IMR-90 (cell line): ENCODE measurements at regions not wholly inside any gene's neighbourhood (a gene's known extent, or its start where the extent isn't known, plus 50 kb on each side); places are given as distances from the start of the nearest gene placed in this dataset.

Source experiments
- ATAC-seq: fragments of 200-7000 bp; cut with Tn5 transposase; 2 replicates; pipeline ENCODE4 v1.9.1; 2020; ENCODE audit warnings: low read depth, mild to moderate bottlenecking, moderate library complexity
- BruUV-seq: library from RNA; stranded (reverse); fragments of 400-500 nt; replicated peaks from 2 replicates; lab custom pipeline; 2021; lab: Mats Ljungman, UMichigan
- CTCF ChIA-PET: fragments of 300-600 bp; formaldehyde crosslinking; extraction: SDS; loops from one replicate; lab custom pipeline; 2021; ENCODE audit warnings: antibody characterized with exemption; lab: Yijun Ruan, JAX
- POLR2A ChIA-PET: fragments of 300-600 bp; sonication (Branson Sonifier 250); formaldehyde crosslinking; loops from one replicate; lab custom pipeline; 2022; ENCODE audit warnings: antibody characterized with exemption; ENCODE audit not compliant: unreplicated experiment; lab: Charles Lee
- DNase-seq: peaks from one replicate; pipeline ENCODE4 v3.0.0; 2013
- H2AFZ ChIP-seq: replicated peaks from 2 replicates; pipeline ENCODE3; 2013; ENCODE audit warnings: low read length, mild to moderate bottlenecking; ENCODE audit not compliant: poor library complexity
- H2AK5ac ChIP-seq: 2 replicates; pipeline ENCODE4 v1.6.1; 2013; ENCODE audit warnings: low read depth, low read length, inconsistent platforms
- H2AK9ac ChIP-seq: replicated peaks from 2 replicates; pipeline ENCODE3; 2013; ENCODE audit warnings: mild to moderate bottlenecking, low read depth, low read length, moderate library complexity; ENCODE audit not compliant: poor library complexity
- H2BK120ac ChIP-seq: 2 replicates; pipeline ENCODE4 v1.6.1; 2013; ENCODE audit warnings: low read depth, low read length, inconsistent platforms
- H2BK15ac ChIP-seq: 3 replicates; pipeline ENCODE4 v1.6.1; 2013; ENCODE audit warnings: low read depth, low read length, inconsistent platforms
- H2BK20ac ChIP-seq: 2 replicates; pipeline ENCODE4 v1.6.1; 2013; ENCODE audit warnings: low read depth, mild to moderate bottlenecking, inconsistent platforms, low read length, moderate library complexity
- H2BK5ac ChIP-seq: 2 replicates; pipeline ENCODE4 v1.6.1; 2013; ENCODE audit warnings: mild to moderate bottlenecking, low read depth, low read length, inconsistent platforms; ENCODE audit not compliant: poor library complexity, severe bottlenecking
- H3K14ac ChIP-seq: replicated peaks from 2 replicates; pipeline ENCODE4 v1.6.1; 2013; ENCODE audit warnings: low read depth, low read length, inconsistent platforms
- H3K18ac ChIP-seq: 2 replicates; pipeline ENCODE4 v1.6.1; 2013; ENCODE audit warnings: low read depth, low read length, control low read depth
- H3K23ac ChIP-seq: 2 replicates; pipeline ENCODE4 v1.6.1; 2013; ENCODE audit warnings: low read depth, low read length, inconsistent platforms
- H3K27ac ChIP-seq: 2 replicates; pipeline ENCODE4 v1.5.1; 2013; ENCODE audit warnings: mild to moderate bottlenecking, control low read depth, low read length; ENCODE audit not compliant: insufficient read depth
- H3K27me3 ChIP-seq: 2 replicates; pipeline ENCODE4 v1.6.1; 2013; ENCODE audit warnings: low read length; ENCODE audit not compliant: control insufficient read depth, insufficient read depth
- H3K36me3 ChIP-seq: 2 replicates; pipeline ENCODE4 v1.6.1; 2013; ENCODE audit warnings: low read length, mixed read lengths; ENCODE audit not compliant: control insufficient read depth, insufficient read depth
- H3K4ac ChIP-seq: 2 replicates; pipeline ENCODE4 v1.6.1; 2013; ENCODE audit warnings: low read depth, low read length, inconsistent platforms
- H3K4me1 ChIP-seq: 2 replicates; pipeline ENCODE4 v1.6.1; 2013; ENCODE audit warnings: low read length, mixed read lengths; ENCODE audit not compliant: control insufficient read depth, insufficient read depth
- H3K4me2 ChIP-seq: 2 replicates; pipeline ENCODE4 v1.6.1; 2013; ENCODE audit warnings: low read depth, mild to moderate bottlenecking, control low read depth, low read length, moderate library complexity
- H3K4me3 ChIP-seq: 2 replicates; pipeline ENCODE4 v1.5.1; 2013; ENCODE audit warnings: low read depth, mild to moderate bottlenecking, control low read depth, low read length, moderate library complexity; ENCODE audit not compliant: insufficient read depth
- H3K56ac ChIP-seq: 2 replicates; pipeline ENCODE4 v1.6.1; 2013; ENCODE audit warnings: low read length, inconsistent platforms; ENCODE audit not compliant: insufficient read depth; ENCODE audit errors: extremely low read depth
- H3K79me1 ChIP-seq, 2 experiments: 2 replicates each; pipeline ENCODE4 v1.6.1; 2013; ENCODE audit warnings: low read length in 2 of 2, inconsistent platforms in 1 of 2, low read depth in 1 of 2
- H3K9ac ChIP-seq: 2 replicates; pipeline ENCODE4 v1.6.1; 2013; ENCODE audit warnings: low read depth, low read length, control low read depth
- H3K9me1 ChIP-seq: 2 replicates; pipeline ENCODE4 v1.6.1; 2013; ENCODE audit warnings: low read length, inconsistent platforms; ENCODE audit not compliant: insufficient read depth
- H3K9me3 ChIP-seq: 2 replicates; pipeline ENCODE4 v1.6.1; 2013; ENCODE audit warnings: low read length; ENCODE audit not compliant: control insufficient read depth, insufficient read depth
- H4K20me1 ChIP-seq: 2 replicates; pipeline ENCODE4 v1.6.1; 2013; ENCODE audit warnings: low read length, inconsistent platforms; ENCODE audit not compliant: insufficient read depth
- H4K5ac ChIP-seq: 2 replicates; pipeline ENCODE4 v1.6.1; 2013; ENCODE audit warnings: mild to moderate bottlenecking, low read depth, low read length, control low read depth
- H4K8ac ChIP-seq, 2 experiments: 2 replicates each; pipeline ENCODE4 v1.6.1; 2013; ENCODE audit warnings: low read depth in 2 of 2, low read length in 2 of 2, control low read depth in 1 of 2, inconsistent platforms in 1 of 2
- H4K91ac ChIP-seq: 2 replicates; pipeline ENCODE4 v1.6.1; 2013; ENCODE audit warnings: low read depth, low read length, inconsistent platforms; ENCODE audit not compliant: insufficient read depth
- RAD21 ChIP-seq: IDR thresholded peaks from 2 replicates; pipeline ENCODE4 v1.6.1; 2012; ENCODE audit warnings: low read length, improper control_type of control experiment
- USF2 ChIP-seq: fragments of 150-350 bp; IDR thresholded peaks from 2 replicates; pipeline ENCODE4 v1.6.1; 2017; ENCODE audit warnings: mild to moderate bottlenecking, antibody characterized with exemption, low read length, low read depth
- WGBS, 2 experiments: methylation state at CpG; one replicate each; pipeline versions ENCODE4 v1.1.5 to v1.1.7; 2013; ENCODE audit warnings: missing lambda C conversion rate in 2 of 2; ENCODE audit not compliant: insufficient read length in 1 of 2; ENCODE audit errors: extremely low coverage in 2 of 2; 5-methylcytosine and 5-hydroxymethylcytosine counted together
- dilution Hi-C: fragments of 300-500 bp; cut with HindIII; formaldehyde crosslinking; loops from one replicate; pipeline ENCODE4 v1.14.3; 2018; ENCODE audit warnings: low sequenced_read_pairs; ENCODE audit not compliant: unreplicated experiment
- in situ Hi-C: fragments of 300-500 bp; cut with MboI; formaldehyde crosslinking; loops from 3 replicates; pipeline ENCODE4 v1.14.3; 2019; ENCODE audit warnings: low sequenced_read_pairs, inconsistent platforms, mixed read lengths
- intact Hi-C: fragments of 100-400 bp; cut with micrococcal nuclease; formaldehyde crosslinking; loops from 2 replicates; pipeline ENCODE4 v1.10.0; 2022

GRCh38 chr10:128489324-128490247 is 363.4 kb upstream of the MKI67 start (continued):
- TF ChIP-seq USF2: no peak

- no CpG with 5 or more reads among the region's 5 CpGs for WGBS, 2 experiments
- Histone ChIP-seq H4K20me1 (no peaks in the 10 kb centered on the region), H3K18ac (no peak overlapping the region), H2BK5ac (no peak overlapping the region), H3K4ac (no peak overlapping the region), H3K79me1 (no peaks in the 10 kb centered on the region), H4K5ac (no peak overlapping the region), H3K9me3 (peaks cover 66% of the 10 kb centered on the region), H3K23ac (no peak overlapping the region), H3K14ac (no peak overlapping the region), H4K8ac (no peak overlapping the region), H3K9me1 (no peaks in the 10 kb centered on the region), H3K4me1 (no peaks in the 10 kb centered on the region), H2AK5ac (no peak overlapping the region), H3K27ac (no peak overlapping the region), H2BK120ac (no peak overlapping the region), H2BK20ac (no peak overlapping the region), H3K36me3 (no peaks in the 10 kb centered on the region), H3K27me3 (no peaks in the 10 kb centered on the region), H2AFZ (no peak overlapping the region), H4K91ac (no peak overlapping the region), H3K4me3 (no peak overlapping the region), H3K9ac (no peak overlapping the region), H3K56ac (no peak overlapping the region), H2AK9ac (no peak overlapping the region), H3K4me2 (no peak overlapping the region), H2BK15ac (no peak overlapping the region)
- no peak for TF ChIP-seq RAD21
- no TSS peak for BruUV-seq
- DNase-seq (no peak), ATAC-seq (no peak)
- in situ Hi-C loops (no loop called here), intact Hi-C loops (no loop called here), dilution Hi-C loops (no loop called here)
- ChIA-PET POLR2A (no interaction called here), CTCF (no interaction called here)
Observed at GRCh38 chr10:128491686-128492085, 365.5 kb upstream of the MKI67 start.
